Stimulated activated CD4-positive, alpha-beta T cell treated with anti-CD3 and anti-CD28 coated beads, Interleukin-12 subunit alpha, Interleukin-12 subunit beta, amount 100 ng/mL, for 4 hours (primary cell): ENCODE measurements at regions not wholly inside any gene's neighbourhood (a gene's known extent, or its start where the extent isn't known, plus 50 kb on each side); places are given as distances from the start of the nearest gene placed in this dataset.
"Not testable (repeated sequence)": the region's sequence is repeated elsewhere in the genome, so short reads cannot be mapped to it uniquely, and the experiment has no call there.

Experiments
- DNase-seq: peaks from one replicate; pipeline ENCODE4 v3.0.0-alpha.2; 2020

DNA sequence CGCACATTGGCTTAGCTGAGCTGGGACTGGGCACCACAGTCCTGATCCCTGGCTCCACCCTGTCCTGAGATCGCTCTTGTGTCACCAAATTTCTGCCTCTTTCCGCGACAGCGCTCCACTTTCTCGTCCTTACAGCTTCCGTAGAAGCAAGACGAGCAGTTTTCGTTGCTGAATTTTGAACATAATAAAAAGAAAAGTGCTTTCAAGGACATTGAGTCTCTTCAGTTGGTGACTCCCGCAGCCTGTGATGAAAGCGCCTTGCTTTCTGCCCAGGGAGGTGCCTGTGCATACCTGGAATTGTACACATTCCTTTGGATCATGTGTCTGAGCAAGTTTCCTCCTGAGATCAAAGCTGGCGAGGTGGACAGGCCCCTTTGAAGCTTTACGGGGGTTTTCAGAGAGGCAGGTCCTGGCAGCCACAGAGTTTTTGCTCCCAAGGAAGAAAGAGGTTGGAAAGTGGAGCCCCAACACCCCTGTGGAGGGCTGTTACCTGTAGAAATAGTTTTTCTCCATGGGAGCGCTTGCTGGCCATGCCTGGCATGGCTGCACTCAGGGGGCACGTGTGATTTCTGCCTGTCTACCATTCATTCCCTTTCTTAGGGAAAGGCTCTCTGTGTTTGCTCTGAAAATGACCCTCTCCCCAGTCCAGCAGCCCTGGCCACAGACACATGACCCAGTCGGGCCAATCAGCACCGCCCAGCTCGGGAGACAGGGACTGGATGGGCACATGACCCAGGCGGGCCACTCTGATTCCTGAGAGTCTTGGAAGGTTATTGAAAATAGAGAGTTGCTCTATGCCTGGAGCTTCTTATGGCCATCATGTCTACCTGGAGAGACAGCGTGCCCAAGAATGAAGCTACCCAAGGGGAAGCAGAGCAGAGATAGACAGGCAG lies 115.6 kb upstream of the OTOS start:
- no peak for DNase-seq

DNA sequence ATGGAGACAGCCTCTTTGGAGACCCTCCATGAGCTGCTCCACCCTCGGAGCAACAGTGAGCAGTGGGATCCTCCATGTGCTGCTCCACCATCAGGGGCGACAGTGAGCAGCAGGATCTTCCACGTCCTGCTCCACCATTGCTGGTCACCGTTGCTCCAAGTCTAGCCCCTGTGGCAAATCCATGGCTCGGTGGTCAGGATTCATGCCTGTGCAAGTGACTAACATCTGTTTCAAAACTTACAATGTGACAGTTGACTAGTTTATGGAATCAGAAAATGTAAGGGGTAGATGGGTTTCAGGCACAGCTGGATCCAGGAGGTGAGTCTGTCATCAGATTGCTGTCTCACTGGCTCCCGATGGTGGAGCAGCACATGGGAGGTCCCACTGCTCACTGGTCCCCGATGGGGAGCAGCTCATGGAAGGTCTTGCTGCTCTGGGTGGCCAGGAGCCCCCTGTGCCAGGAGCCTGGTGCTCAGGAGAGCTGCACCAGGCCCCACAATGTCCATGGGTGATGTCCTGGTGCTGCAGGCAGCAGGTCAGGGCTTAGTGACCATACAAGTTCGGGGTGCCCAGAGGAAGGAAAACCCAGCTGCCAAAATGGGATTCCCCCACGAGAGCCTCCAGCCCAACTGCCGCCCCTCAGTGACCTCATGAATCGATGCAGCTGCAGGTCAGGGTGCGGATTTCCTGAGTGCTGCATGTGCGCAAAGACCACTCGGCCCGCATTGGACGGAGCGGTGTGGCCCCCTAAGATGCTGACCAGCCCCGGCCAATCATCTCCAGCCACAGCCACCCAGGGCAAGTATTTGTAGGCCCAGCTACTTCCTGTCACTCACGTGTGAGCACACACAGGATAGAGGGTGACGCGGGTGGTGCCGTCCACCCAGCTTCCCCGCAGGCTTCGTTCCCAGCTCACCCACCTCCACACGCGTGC lies 116.5 kb upstream of the OTOS start:
- DNase-seq = no peak

DNA sequence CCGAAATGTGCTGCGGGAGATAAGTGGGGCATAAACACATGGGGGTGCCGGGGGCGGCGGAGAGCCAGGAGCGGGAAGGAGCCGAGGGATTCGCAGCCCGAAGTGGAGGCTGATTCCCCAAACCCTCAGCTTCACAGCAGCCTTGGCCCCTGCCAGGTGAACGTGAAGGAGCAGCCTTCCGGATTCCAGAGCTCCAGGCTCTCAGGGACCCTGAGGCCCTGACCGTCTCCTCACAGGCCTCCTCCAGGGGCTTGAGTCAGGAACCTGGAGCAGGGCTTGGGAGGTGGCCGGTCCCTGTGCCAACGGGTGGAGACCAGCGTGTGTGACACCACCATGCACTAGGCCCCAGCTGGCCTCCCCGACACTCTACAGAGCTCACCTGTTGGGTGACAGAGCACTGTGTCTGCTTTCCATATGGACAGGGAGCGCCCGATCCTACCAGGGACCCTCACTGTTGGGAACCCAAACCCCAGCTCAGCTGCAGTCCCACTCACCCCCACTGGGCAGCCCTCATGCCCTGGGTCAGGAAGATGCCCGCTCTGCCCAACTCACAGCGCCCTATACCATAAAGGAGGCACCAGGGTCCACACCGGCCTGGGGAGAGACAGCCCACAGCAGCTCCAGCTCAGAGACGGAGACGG lies 117.6 kb upstream of the OTOS start:
- no peak for DNase-seq

DNA sequence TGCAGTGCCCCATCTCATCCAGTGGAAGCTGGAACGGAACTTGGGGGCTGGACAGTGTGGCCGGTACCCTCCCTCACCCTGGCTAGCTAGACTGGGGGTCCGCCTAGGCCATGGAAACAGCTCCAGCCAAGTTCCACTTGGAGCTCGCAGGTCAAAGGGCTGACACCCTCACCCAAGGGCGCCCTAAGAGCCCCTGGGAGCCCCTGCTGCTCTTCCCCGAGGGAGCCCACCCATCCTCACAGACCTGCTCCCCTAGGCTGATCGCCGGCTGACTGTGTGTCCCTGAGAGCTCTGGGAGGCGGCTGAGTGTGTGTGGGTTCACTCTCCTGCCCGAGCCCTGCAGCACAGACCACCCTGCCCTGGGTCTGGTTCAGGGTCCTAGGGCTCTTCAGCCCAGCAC lies 118.2 kb upstream of the OTOS start:
- DNase-seq = no peak

DNA sequence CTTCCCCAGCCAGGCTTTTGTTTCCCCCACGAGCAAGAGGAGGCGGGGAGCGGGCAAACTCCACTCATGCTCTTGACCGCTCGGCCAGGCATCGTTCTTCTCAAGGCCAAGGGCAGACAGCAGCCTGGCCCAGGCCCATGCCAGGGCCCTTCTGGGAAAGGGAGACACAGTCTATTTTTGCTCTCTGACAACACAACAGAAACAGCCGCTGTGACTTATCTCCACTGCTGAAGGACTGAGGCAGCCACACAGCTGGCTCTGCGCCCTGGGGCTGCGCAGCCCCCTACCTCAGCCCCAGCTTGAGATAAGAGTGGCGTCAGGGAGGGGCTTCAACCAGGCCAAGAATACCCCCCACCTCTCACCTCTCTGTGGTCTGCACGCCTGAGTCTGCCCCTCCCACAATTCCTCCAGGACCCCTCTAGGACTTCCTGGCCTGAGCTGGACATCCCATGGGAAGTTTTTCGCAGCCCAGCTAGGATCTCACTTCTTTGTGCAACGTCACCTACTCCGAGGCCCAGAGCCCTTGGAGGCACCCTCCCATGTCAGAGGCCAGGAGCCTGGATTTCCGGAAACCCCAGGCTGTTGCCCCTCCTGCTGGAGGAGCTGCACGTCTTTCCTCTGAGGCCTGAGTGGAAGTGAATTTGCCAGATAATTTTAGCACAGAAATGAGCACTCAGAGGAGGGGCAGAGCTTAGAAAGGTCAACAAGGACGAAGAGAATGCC lies 118.9 kb upstream of the OTOS start:
- no peak for DNase-seq

DNA sequence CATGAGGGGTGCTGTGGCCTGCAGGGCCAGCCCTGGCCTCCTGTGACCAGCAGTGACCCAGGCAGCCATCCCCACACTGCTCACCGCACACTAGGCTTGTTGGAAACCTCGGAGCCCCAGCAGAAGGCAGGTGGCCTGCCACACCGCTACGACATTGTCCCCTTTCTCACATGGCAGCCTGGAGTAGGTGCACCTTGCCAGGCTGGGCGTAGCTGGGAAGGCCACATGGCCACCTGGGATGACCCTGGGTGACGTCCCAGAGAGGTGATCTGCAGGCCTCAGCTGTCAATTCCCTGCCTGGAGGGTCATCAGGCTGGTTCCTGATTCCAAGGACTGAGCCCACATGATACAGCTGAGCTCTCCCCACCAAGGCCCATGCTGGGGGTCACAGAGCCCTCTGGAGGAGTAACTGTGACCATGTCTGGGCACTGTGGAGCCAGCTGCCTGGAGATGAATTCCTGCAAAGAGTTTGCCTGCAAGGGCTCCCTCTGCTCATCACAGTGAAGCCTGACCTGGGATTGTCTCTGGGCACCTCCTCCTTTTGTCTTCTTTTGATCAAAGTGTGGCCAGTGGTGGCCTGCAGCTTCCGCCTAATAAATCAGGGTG lies 119.6 kb upstream of the OTOS start:
- no peak for DNase-seq

DNA sequence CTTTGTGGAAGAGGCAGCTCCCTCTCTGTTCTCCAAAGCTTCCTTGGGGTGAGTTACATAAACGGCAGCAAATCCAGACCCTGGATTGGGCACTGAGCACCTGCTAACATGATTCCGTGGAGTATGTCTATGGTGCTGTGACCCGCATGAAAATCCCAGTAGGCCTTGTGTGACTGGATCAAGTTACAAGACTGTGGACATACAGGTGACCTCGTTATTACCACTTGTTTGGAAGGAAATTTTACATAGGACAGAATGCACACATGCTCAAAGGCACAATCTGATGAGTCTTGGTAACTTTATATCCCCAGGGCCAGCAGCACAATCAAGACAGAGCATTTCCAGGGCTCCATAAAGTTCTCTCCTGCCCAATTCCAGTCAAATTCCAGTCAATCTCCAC lies 120.2 kb upstream of the OTOS start:
- no peak for DNase-seq

DNA sequence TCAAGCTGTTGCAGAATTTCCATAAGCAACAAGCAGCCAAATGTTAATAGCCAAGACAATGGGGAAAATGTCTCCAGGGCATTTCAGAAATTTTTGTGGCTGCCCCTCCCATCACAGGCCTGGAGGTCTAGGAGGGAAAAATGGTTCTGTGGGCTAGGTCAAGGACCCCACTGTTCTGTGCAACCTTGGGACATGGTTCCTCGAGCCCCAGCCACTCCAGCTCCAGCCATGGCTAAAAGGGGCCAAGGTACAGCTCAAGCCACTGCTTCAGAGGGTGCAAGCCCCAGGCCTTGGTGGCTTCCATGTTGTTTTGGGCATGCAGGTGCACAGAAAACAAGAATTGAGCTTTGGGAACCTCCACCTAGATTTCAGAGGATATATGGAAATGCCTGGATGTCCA lies 122.1 kb upstream of the OTOS start:
- not testable (repeated sequence) for DNase-seq

DNA sequence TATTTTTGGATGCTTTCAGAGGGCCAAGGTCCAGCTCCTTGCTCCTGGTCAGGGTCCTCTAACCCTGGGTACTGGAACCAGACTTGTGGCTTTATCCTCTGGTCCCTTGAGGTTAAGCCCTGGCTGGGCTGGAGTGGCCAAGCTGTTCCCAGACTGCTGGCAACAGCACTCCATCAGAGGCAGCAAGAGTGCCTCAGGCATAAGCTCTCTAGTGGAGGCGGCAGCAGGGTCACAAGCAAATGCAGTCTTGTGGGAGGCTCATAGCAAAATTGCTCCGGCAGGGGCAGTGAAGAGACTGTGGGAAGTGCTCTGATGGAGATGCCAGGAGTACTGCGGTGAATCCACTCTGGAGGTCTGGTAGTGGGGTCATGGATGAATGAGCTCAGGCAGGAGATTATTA lies 128.9 kb upstream of the OTOS start:
- no peak for DNase-seq

DNA sequence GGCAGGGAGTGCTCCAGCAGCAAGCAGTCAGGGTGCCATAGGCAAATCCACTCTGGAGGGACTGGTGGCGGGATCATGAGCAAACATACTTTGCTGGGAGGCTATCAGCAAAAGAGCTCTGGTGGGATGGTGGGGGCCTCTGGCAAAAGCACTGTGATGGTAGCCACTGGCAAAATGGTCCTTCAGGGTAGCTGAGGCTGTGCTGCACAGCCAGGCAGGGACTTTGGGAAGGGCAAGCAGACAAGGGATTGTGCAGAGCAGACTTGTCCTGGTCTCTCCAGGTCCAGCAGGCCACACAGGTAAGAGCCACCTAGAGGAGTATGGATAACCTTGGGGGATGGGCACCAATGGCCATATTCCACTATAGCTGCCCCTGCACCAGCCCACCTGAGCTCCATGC lies 129.4 kb upstream of the OTOS start:
- no peak for DNase-seq

DNA sequence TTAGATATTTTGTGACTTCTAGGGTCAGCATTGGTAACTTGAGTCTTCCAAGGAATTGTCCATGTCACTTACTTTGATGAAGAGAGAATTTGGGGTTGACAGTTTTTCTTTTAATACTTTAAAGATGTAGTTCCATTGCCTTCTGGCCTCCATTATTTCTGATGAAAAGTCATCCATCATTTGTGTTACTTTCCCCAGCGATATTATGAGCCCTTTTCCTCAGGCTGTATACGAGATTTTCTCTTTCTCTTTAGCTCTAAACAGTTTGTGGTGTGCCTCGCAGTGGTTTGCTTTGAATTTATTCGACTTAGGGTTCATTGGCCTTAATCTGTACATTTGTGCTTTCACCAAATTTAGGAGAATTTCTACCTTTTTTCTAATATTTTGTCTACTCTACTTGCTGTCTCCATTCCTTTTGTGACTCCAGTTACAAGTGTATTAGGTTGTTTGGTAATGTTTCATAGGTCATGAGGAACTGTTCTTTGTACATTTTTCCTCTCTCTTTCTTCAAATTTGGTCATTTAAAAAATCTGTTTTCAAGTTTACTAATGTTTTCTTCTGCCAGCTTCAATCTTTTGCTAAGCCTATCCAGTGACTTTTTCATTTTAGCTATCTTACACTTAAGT lies 131.4 kb upstream of the OTOS start:
- DNase-seq = no peak

DNA sequence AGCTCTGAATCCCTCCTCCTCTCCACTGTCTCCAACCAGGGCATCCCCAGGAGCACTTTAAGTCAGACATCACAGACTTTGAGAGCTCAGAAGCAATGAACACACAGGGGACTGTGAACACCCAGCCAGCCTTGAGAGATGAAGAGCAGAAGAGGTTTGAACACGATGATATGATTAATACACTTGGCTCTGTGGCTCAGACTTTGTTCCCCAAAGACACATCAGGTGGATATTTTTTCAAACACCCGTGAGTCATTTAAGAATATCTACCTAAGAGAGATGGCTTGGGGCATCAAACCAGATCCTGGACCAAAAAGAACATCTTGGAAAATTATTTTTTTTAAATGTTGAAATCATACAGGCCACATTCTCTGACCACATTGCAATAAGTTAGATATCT lies 134.9 kb upstream of the OTOS start:
- no peak for DNase-seq

DNA sequence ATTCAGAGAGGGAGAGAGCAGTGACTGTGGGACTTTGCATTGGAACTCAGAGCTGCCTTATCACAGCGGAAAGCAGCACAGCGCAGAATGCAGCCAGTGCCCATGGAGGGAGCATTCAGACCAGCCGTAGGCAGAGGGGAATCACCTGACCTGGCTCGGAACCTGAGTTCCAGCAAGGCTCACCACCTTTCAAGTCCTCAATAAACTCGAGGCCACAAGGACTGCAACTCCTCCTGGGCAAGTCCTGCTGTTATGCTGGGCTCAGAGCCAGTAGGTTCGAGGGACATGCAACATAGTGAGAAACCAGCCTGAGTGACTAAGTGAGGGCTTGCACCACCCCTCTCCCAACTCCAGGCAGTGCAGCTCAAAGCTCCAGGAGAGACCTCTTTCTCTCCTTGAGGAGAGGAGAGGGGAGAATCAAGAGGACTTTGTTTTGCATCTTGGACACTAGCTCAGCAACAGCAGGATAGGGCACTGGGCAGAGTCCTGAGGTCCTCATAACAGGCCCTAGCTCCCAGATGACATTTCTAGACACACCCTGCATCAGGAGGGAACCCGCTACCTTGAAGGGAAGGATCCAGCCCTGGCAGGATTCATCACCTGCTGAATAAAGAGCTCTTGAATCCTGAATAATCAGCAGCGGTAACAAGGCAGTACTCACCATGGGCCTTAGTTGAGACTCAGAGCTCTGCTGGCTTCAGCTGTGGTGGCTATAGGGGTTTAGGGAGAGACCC lies 136.8 kb upstream of the OTOS start:
- DNase-seq = no peak

DNA sequence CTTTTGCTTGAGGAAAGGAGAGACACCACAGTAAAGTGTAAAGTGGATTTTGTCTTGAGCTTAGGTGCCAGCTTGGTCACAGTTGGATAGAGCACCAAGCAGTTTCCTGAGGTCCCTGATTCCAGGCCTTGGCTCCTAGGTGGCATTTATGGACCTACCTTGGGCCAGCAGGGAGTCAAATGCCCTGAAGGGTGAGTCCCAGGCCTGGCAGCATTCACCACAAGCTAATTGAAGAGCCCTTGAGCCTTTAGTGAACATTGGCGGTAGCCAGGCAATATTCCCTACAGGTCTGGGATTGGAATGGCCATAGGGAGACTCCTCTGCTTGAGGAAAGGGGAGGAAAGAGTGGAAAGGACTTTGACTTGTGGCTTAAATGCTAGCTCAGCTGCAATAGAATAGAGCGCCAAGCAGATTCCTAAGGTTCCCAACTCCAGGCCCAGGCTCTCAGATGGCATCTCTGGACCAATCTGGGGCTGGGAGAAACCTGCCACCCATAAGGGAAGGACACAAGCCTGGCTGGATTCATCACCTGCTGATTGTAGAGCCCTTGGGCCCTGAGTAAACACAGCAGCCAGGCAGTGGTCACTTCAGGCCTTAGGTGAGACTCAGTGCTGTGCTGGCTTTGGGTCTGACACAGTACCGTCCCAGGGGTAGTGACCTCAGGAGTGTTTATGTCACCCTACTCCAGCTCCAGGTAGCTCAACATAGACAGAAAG lies 137.5 kb upstream of the OTOS start:
- DNase-seq = no peak

DNA sequence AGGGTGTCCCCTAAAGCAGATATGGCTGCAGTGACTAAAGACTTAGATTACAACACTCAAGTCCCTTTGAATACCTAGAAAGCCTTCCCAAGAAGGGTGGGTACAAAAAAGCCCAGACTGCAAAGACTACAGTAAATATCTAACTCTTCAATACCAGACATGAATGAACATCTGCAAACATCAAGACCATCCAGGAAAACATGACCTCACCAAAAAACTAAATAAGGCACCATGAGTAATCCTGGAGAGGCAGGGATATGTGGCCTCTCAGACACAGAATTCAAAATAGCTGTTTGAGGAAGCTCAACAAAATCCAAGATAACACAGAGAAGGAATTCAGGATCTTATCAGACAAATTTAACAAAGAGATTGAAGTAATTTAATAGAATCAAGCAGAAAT lies 138.2 kb upstream of the OTOS start:
- DNase-seq = no peak

DNA sequence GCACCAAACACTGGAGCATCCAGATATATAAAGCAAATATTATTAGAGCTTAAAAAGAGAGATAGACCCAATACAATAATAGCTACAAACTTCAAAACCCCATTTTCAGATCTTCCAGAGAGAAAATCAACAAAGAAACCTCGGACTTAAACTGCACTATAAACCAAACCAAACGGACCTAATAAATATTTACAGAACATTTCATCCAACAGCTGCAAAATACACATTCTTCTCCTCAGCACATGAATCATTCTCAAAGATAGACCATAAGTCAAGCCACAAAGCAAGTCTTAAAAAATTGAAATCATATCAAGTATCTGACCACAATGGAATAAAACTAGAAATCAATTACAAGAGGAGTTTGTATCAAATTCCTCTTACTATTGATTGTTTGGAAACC lies 140.2 kb upstream of the OTOS start:
- DNase-seq = no peak

DNA sequence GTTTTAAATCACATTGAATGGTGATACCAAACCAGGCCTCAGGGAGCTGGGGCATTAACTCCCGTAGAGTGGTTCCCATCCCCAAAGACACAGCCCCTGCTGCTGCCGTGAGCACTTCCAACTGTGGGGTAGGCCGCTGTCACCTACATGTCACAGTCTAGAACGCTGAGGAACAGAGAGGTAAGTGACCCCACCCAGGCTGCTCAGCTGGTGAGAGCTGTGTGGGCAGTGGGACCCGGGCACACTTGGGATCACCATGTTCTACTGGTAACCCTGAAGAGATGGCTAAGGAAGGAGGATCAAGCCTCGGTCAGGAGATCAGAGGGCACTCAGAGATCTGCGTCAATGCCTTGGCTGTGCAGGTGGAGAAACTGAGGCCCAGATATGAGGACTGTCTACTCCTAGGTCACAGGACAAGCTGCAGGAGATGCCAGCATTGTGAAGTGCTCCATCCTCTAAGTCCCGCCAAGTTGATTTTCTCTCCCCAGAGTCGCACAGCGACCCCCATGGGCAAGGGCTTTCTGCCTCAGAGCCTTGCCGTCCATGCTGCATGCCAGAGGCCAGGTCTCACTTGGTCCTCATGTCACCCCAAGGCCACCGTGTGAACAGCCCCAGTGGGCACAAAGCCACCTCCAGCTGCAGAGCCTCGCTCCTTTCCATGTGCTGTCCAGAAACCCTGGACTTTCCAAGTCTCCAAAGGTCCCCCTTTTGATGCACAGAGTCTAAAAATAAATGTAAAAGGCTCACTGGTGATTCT lies 144.2 kb upstream of the OTOS start:
- no peak for DNase-seq

DNA sequence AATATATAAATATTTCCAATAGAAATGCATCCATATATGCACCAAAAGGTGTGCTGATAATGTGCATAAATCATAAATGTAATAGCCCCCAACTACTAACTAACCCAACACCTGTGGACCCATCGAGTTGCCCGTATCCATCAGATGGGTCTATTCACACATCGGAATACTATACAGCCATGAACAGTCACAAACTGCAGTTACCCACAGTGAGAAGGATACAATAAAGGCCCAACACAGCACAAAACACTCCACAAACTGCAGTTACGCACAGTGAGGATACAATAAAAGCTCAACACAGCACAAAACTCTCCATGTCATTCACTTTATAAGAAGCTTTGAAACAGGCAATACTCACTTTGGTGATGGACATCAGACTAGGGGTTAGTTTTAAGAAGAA lies 145.3 kb upstream of the OTOS start:
- DNase-seq = no peak

DNA sequence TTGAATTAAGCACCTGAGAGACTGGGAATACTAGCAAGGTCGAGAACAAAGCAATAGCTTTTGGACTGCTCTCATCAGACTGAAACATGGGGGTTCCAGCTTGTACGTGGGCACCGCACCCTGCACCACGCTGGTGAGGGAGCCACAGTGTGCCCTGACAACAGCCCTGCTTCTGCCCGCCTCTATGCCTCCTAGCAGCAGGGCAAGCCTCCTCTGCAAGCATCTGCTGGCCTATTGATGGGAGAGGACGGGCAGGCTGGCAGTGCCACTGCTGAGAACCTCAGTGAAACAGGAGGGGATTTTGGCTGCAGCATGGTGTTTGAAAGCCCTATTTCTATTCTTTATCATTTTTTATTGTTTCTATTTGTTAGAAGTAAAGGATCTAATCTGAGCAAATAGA lies 146.1 kb upstream of the OTOS start:
- no peak for DNase-seq

DNA sequence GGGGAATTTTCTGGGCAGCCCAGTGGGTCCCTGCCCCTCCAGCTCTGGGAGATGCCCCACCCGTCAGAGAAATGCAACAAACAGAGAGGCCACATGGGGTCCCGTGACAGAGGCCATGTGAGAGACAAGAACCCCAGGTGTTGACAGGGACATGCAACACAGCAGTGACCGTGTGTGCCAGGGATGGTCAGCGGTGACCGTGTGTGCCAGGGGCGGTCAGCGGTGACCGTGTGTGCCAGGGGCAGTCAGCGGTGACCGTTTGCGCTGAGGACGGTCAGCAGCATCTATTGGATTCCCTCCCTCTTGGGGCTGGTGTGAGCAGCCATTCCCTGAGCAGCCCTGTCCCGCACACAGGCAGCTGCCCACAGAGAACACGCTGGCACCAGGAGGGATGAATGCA lies 146.6 kb upstream of the OTOS start:
- DNase-seq = no peak
